ENCODE measurements at regions not wholly inside any gene's neighbourhood (a gene's known extent, or its start where the extent isn't known, plus 50 kb on each side); places are given as distances from the start of the nearest gene placed in this dataset.
"Not testable (repeated sequence)": the region's sequence is repeated elsewhere in the genome, so short reads cannot be mapped to it uniquely, and the experiment has no call there.

DNA sequence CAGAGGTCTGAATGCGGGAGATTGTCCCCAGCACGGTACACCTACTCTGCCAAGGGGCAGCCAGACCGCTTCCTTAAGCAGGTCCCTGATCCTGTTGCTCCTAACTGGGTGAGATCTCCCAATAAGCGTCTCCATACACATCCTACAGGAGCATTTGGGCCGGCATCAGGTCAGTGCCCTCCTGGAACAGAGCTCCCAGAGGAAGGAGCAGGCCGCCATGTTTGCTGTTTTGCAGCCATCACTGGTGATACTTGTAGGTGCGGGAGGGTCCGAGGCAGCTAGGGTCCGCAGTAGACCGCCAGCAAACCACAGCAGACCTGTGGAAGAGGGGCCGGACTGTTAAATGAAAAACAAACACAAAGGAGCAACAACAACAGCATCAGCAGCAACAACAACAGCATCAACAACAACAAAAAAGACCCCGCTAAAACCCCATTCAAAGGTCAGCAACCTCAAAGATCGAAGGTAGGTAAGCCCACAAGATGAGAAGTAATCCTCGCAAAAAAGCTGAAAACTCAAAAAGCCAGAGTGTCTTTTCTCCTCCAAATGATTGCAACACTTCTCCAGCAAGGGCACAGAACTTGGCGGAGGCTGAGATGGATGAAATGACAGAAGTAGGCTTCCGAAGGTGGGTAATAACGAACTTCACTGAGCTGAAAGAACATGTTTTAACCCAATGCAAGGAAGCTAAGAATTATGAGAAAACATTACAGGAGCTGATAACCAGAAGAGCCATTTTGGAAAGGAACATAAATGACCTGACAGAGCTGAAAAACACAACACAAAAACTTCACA lies 79.0 kb upstream of the CDH7 start:
- no peak for DNase-seq (ENCODE audit: low spot score in 2 of 2)
- TF ChIP-seq, protein P1, sequence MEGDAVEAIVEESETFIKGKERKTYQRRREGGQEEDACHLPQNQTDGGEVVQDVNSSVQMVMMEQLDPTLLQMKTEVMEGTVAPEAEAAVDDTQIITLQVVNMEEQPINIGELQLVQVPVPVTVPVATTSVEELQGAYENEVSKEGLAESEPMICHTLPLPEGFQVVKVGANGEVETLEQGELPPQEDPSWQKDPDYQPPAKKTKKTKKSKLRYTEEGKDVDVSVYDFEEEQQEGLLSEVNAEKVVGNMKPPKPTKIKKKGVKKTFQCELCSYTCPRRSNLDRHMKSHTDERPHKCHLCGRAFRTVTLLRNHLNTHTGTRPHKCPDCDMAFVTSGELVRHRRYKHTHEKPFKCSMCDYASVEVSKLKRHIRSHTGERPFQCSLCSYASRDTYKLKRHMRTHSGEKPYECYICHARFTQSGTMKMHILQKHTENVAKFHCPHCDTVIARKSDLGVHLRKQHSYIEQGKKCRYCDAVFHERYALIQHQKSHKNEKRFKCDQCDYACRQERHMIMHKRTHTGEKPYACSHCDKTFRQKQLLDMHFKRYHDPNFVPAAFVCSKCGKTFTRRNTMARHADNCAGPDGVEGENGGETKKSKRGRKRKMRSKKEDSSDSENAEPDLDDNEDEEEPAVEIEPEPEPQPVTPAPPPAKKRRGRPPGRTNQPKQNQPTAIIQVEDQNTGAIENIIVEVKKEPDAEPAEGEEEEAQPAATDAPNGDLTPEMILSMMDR (IDR thresholded peaks at IDR 0.05): no peak
- intact Hi-C loops (cut with DNase I): no loop called here

DNA sequence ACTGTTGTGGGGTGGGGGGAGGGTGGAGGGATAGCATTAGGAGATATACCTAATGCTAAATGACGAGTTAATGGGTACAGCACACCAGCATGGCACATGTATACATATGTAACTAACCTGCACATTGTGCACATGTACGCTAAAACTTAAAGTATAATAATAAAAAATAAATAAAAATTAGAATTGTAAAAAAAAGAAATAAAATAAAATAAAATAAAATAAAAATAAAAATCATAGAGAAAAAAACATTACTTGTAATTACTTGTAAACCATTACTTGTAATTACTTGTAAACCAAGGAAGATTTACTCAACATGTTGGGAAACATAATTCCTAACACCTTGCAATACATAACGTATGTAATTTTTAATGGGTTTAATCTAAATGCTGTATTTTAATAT lies 80.7 kb upstream of the CDH7 start:
- H3K27me3 ChIP-seq; DNase-seq (ENCODE audit: low spot score in 2 of 2); H3K4me3 ChIP-seq; intact Hi-C loops (cut with DNase I); H3K27ac ChIP-seq; H3K9me3 ChIP-seq; H3K36me3 ChIP-seq; H3K4me1 ChIP-seq: not testable (repeated sequence)

More for the DNA sequence above, 79.0 kb upstream of the CDH7 start:
- Histone ChIP-seq H3K36me3 (no peaks in the 10 kb centered on the region), H3K27ac (no peak overlapping the region), H3K27me3 (no peaks in the 10 kb centered on the region), H3K4me1 (no peaks in the 10 kb centered on the region), H3K9me3 (no peaks in the 10 kb centered on the region), H3K4me3 (no peak overlapping the region)

DNA sequence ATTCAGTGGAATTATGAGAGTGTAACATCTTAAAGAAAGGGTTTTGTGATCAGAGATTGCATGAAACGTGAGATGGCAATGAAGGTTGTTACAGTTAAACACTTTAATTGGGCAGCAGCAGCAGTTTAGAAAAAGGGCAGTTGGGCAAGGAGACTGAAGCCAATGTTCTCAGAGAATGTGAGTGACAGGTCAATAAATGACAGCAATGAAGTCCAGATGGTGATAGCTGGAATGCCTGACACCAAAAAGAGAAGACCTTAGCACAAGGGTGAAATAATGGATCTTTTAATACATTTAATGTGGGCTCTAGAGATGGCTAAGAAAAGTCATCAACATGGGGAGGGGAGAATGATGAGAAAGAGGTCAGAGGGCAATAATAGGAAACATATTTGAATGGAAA lies 89.4 kb upstream of the CDH7 start:
- DNase-seq (ENCODE audit: low spot score in 2 of 2): no peak
- Histone ChIP-seq H3K4me1 (no peaks in the 10 kb centered on the region), H3K27me3 (no peaks in the 10 kb centered on the region), H3K27ac (no peak overlapping the region), H3K4me3 (no peak overlapping the region), H3K9me3 (no peaks in the 10 kb centered on the region), H3K36me3 (no peaks in the 10 kb centered on the region)
- TF ChIP-seq, protein P1 (IDR thresholded peaks at IDR 0.05): no peak
- intact Hi-C loops (cut with DNase I): no loop called here

DNA sequence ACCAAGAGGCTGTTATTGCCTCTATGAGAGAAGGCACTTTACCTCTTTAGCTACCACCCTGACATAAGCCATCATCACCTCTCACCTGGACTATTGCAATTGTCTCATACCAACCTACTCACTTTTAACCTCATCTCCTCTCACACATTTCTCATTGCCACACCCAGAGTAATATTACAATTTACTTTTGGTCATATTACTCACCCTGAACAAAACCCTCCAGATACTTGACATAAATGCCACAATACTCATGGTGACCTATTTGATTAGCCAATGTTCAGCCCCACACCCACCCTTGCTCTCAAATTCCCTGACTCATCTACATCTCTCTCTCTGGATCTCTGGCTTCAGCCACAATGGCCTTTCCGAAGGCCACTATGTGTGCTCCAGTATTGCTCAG lies 90.9 kb upstream of the CDH7 start:
- no peak overlapping the region for H3K4me3 ChIP-seq
- H3K27me3 ChIP-seq: no peaks in the 10 kb centered on the region
- no peak overlapping the region for H3K27ac ChIP-seq
- DNase-seq (ENCODE audit: low spot score in 2 of 2): no peak
- TF ChIP-seq, protein P1 (IDR thresholded peaks at IDR 0.05): no peak
- H3K4me1 ChIP-seq: no peaks in the 10 kb centered on the region
- H3K36me3 ChIP-seq: no peaks in the 10 kb centered on the region
- H3K9me3 ChIP-seq: no peaks in the 10 kb centered on the region
- intact Hi-C loops (cut with DNase I): no loop called here

DNA sequence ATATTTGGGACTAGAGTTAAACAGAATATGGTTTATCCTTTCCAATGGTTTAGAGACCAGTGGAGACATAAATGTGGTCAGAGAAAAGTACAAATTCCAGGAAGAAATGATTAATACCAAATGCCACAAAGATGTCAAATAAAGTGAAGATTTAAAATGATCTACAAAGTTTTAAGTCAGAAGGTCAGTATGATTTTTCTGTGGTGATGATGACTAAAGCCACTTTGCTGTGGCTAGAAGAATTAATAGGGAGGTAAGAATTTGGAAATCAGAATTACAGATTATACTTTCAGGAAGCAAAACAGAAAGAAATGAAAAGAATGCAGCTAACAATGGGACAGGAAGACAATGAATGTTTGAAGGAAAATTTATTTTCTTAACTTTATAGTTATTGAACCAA lies 91.5 kb upstream of the CDH7 start:
- H3K27me3 ChIP-seq: no peaks in the 10 kb centered on the region
- H3K27ac ChIP-seq: no peak overlapping the region
- intact Hi-C loops (cut with DNase I): no loop called here
- TF ChIP-seq, protein P1 (IDR thresholded peaks at IDR 0.05): no peak
- H3K36me3 ChIP-seq: no peaks in the 10 kb centered on the region
- H3K9me3 ChIP-seq: no peaks in the 10 kb centered on the region
- no peaks in the 10 kb centered on the region for H3K4me1 ChIP-seq
- DNase-seq (ENCODE audit: low spot score in 2 of 2): no peak
- H3K4me3 ChIP-seq: no peak overlapping the region

DNA sequence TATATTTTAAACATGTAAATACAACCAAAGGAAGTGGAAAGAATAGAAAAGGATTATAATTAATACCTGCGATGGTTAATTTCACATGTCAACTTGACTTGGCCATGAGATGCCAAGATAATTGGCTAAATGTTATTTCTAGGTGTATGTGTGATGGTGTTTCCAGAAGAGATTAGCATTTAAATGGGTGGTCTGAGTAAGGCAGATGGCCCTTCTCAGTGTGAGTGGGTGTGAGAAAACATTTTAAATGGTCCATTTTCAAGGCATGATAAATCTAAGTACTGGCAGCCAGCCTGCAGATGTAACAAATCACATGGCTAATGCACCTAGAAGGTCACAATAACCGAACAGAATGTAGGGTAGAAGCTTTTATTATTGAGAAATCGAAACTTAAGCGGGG lies 99.6 kb upstream of the CDH7 start:
- DNase-seq (ENCODE audit: low spot score in 2 of 2): no peak
- TF ChIP-seq, protein P1 (IDR thresholded peaks at IDR 0.05): no peak
- Histone ChIP-seq H3K27ac (no peak overlapping the region), H3K36me3 (no peaks in the 10 kb centered on the region), H3K27me3 (no peaks in the 10 kb centered on the region), H3K9me3 (peaks cover 0 to 7% of the 10 kb centered on the region in 2 donors), H3K4me1 (no peaks in the 10 kb centered on the region), H3K4me3 (no peak overlapping the region)
- intact Hi-C loops (cut with DNase I): no loop called here
